ENCODE measurements at regions not wholly inside any gene's neighbourhood (a gene's known extent, or its start where the extent isn't known, plus 50 kb on each side); places are given as distances from the start of the nearest gene placed in this dataset.

DNA sequence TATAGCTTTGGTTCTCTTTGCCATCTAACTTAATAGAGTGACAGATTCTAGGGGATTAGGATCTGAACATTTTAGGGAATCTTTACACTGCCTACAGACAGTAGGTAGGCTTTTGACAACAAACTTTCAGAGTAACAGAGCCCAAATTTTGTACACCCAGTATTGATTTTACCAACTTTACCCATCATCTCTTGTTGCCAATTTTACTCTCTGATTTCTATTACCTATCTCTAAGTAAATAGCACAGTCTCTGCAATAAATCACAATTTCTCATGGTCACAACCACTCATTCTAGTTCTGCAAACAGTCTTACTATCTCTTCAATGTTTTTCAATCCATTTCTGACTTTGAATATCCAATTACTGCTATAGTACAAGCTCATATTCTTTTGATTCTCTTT, 1097.6 kb upstream of the PHF14 start:
- no peak for DNase-seq

- DNase-seq, result no peak
Measured at GRCh38 chr7:9889554-9889953, 1084.1 kb upstream of the PHF14 start.

DNA sequence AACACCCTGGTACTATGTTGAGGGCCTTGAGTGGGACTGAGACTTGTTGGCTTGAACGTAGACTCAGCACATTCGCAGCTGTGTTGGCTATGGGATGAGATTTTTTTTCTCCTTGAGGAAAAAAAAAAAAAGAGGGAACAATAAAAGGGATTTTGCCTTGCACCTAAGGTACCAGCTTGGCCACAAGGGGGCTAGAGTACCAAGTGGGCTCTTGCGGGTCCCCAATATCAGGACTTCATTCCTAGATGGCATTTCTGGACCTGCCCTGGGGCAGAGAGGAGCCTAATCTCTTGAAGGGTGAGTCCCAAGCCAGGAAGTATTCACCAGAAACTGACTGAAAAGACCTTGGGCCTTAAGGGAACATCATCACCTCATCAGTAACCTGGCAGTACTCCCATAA, 1083.6 kb upstream of the PHF14 start:
- DNase-seq, result no peak

GRCh38 chr7:9891056-9891455, 1082.6 kb upstream of the PHF14 start:
- no peak for DNase-seq

GRCh38 chr7:9900339-9900738, 1073.3 kb upstream of the PHF14 start:
- no peak for DNase-seq

DNA sequence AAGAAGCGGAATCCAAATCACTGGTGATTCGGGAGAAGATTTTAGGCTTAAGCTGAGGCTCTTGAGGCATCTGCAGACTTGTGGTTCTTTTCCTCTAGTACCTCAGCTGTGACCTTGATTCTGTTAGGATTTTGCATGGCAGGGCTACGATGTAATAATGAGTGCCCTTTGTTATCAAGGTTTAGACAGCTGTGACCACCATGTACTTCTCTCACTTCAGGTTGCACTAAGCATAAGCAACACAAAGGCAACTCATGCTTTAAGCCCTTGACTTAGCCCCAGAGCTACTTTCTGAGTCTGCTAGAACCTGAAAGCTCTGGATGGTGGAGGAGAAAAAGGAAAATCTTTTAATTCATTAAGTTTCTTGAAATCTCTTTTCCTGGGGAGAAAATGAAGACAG, 1052.3 kb upstream of the PHF14 start:
- no peak for DNase-seq

- DNase-seq, result no peak
Measured at GRCh38 chr7:9937944-9938631, 1035.6 kb upstream of the PHF14 start.

- no peak for DNase-seq
Measured at GRCh38 chr7:9939176-9939575, 1034.5 kb upstream of the PHF14 start.

DNA sequence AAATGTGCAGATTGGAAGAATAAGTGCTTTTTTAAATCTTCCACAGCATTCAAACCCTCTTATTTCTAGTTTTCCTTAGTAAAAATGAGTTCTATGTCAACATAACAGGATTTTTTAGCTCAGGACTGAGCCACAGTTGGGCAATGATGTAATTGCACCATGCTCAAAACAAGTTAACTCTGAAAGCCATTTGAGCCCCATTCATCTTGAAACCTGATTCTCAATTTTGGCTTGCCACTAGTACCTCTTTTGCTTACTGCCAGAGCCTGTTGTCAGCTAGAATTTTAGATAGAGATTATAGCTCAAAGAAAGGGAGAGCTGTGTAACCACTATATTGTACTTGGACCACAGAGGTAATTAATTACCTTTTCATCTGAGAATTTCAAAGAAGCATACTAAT, 1028.5 kb upstream of the PHF14 start:
- no peak for DNase-seq

DNA sequence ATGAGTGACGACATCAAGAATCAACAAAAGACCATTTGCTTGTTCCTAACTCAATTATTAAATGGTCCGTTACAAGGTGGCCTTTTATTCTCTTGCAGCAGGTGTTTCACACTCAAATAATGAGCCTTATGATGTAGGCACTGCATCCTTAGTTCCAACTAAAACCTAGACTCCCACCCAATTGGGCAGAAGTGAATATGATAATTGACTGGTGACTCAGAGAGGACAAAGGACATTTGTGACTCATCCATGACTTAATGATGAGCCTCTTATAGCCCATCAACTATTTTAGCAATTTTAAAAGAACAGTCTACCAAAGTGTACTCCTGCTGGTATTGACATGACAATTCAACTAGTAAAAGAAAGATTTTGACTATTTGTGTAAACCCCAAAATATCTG, 1027.8 kb upstream of the PHF14 start:
- no peak for DNase-seq

GRCh38 chr7:9955138-9955537, 1018.5 kb upstream of the PHF14 start:
- DNase-seq, result no peak

DNA sequence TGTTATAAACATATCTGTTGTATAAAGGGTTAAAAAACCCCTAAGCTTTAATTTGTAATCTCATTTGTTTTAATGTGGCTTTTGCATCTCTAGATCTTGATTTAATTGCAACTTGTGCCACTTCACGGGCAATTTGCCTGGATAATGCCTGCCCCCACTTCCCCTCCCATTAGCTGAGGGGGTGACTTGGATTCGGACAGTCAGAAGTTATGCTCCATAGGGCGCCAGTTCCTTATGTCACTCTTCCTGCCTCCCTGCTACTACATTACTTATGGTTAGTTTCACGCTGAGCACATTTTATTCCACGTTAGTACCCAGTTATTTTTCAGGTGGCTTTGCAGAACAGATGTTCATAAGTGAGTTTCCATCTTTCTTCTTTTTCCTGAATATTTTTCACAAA, 1015.2 kb upstream of the PHF14 start:
- DNase-seq, result no peak

DNA sequence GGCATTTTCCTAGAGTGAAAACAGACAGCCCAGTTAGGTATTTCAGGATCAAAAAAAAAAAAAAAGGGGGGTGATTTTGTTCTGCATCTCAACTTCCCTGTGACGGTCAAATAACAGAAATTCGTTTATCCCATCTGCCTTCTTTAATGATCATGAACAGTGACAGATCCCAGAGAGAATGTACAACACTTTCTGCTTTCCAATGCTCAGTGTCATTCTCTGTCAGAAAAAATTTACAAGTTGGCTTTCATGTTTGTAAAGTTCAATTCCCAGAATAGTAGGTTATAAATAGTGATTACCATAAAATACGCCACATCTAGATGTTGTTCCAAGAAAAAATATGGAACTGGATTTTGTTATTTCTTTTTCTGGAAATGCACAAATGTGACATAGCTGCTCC, 1013.2 kb upstream of the PHF14 start:
- DNase-seq, result no peak

- no peak for DNase-seq
Measured at GRCh38 chr7:9961161-9961922, 1012.3 kb upstream of the PHF14 start.

- no peak for DNase-seq
Measured at GRCh38 chr7:9962742-9963141, 1010.9 kb upstream of the PHF14 start.

- DNase-seq, result no peak
Measured at GRCh38 chr7:9978106-9979064, 995.3 kb upstream of the PHF14 start.

- no peak for DNase-seq
Measured at GRCh38 chr7:9981742-9982349, 991.8 kb upstream of the PHF14 start.

- DNase-seq, result no peak
Measured at GRCh38 chr7:9983048-9983447, 990.6 kb upstream of the PHF14 start.

DNA sequence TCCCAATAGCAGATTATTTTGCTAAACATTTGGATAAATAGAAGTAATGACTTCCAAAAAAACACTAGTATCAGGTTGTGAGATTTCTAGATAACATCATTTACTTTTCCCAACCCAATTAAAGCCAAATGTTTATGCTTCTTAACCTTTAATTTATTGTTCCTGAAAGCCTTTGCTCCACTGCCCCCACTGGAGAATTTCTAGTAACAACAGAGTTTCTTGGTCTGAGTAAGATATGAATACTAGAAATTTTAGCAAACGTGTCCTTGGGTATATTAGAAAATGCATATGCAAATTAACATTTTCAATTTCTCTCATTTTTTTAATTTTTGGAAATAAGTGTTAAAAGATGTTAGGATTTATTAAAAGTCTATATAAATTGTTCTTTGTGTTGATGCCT, 958.0 kb upstream of the PHF14 start:
- DNase-seq, result no peak

GRCh38 chr7:10022480-10022879, 951.2 kb upstream of the PHF14 start:
- DNase-seq, result no peak

DNA sequence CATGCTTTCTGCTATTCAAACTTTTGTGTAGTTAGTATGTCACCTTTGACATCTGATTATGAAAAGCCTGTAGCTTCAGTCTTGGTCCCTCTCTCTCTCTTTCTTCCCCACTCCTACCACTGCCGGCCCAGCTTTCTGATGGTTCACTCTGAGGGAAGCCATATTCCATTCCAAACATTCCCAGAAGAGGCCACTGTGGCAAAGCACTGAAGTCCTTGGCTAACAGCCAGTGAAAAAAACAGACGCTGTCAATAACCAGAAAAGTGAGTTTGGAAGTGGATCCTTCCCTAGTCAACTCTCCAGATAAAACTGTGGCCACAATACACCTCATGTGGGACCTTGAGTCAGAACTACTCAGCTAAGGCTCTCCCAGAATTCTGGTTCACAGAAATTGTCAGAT, 950.7 kb upstream of the PHF14 start:
- DNase-seq, result no peak

DNA sequence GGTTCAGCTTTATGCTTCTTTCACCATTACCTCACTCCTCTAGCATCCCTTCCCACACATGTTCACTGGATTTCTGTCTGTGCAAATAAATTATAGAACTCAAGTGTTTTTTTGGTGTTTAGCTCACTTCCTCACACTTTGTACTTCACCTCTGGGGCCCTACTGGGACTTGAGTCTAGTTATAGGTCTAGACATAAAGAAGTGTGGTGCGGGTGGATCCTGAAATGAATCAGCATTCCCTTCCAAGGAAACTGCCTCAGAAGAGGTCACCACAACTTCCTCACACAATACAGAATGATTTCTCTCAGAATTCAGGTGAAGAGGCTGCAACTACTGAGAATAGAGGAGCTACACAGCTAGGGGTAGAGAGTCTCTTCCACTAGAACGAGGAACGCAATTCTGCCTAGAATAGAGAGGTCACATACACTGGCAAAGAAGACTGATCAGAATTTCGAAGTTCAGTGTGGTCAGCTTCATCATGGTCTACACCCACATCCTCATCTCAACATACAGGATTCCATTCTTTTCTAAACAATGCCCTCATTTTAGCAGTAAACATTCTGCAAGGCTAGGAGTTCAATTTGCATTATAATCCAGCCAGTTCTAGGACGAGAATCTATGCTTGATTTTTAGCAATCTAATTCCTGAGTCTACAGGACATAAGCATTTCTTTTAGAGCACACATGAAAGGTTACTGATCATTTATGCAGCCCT, 938.7 kb upstream of the PHF14 start:
- DNase-seq, result no peak

DNA sequence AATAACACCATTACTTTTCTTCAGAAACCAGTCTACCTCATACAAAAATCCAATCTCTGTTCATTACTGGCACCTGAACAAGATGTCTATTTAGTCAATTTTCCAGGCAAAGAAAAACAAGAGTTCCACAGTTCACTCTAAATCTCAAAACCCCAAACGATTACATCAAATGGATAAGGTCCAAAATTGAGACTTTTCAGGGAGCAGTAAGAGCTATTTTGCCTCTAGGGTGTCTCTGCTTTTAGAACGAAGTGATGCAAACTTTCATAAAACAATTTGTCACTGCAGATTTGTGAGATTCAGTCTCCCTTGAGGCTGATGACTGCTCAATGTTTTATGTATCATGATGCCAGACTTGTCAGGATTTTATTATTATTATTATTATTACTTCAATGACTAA, 937.0 kb upstream of the PHF14 start:
- no peak for DNase-seq

All from activated CD4-positive, alpha-beta T cell treated with anti-CD3 and anti-CD28 coated beads for 48 hours (primary cell).